NOMO-1 (cell line): ENCODE measurements at regions not wholly inside any gene's neighbourhood (a gene's known extent, or its start where the extent isn't known, plus 50 kb on each side); places are given as distances from the start of the nearest gene placed in this dataset.
"Not testable (repeated sequence)": the region's sequence is repeated elsewhere in the genome, so short reads cannot be mapped to it uniquely, and the experiment has no call there.

Source experiments
- DNase-seq, 2 experiments: peaks; one replicate each; lab custom pipeline; 2025; ENCODE audit not compliant: unreplicated experiment in 2 of 2; lab: John Stamatoyannopoulos, UW

GRCh38 chr9:71514344-71514975 is 253.9 kb downstream of the CEMIP2 start:
- DNase-seq = no peak

GRCh38 chr9:71509054-71509453 is 259.3 kb downstream of the CEMIP2 start:
- DNase-seq = no peak

- not testable (repeated sequence) for DNase-seq
These were observed 260.2 kb downstream of the CEMIP2 start for GRCh38 chr9:71508141-71508540.

GRCh38 chr9:71506821-71507220 is 261.5 kb downstream of the CEMIP2 start:
- DNase-seq = no peak

- DNase-seq = no peak
These were observed 263.7 kb downstream of the CEMIP2 start for GRCh38 chr9:71504636-71505035.

GRCh38 chr9:71498691-71499090 is 269.6 kb downstream of the CEMIP2 start:
- no peak for DNase-seq

GRCh38 chr9:71490810-71491209 is 277.5 kb downstream of the CEMIP2 start:
- DNase-seq = no peak

- no peak for DNase-seq
These were observed 281.3 kb downstream of the CEMIP2 start for GRCh38 chr9:71487061-71487460.

GRCh38 chr9:71485326-71485725 is 283.0 kb downstream of the CEMIP2 start:
- no peak for DNase-seq

- DNase-seq = no peak
These were observed 284.9 kb downstream of the CEMIP2 start for GRCh38 chr9:71483436-71483835.

- DNase-seq = no peak
These were observed 288.7 kb downstream of the CEMIP2 start for GRCh38 chr9:71479621-71480020.

GRCh38 chr9:71472400-71472799 is 295.9 kb downstream of the CEMIP2 start:
- no peak for DNase-seq

- DNase-seq = no peak
These were observed 302.9 kb downstream of the CEMIP2 start for GRCh38 chr9:71465392-71465791.

GRCh38 chr9:71459082-71459481 is 309.2 kb downstream of the CEMIP2 start:
- DNase-seq = no peak

- no peak for DNase-seq
These were observed 321.6 kb downstream of the CEMIP2 start for GRCh38 chr9:71446473-71447411.

- no peak for DNase-seq
These were observed 322.2 kb downstream of the CEMIP2 start for GRCh38 chr9:71446106-71446472.

- DNase-seq = no peak
These were observed 321.5 kb upstream of the TRPM3 start for GRCh38 chr9:71442937-71443336.

- DNase-seq = no peak
These were observed 319.8 kb upstream of the TRPM3 start for GRCh38 chr9:71441266-71441665.

GRCh38 chr9:71431931-71432330 is 310.5 kb upstream of the TRPM3 start:
- DNase-seq = no peak

- not testable (repeated sequence) for DNase-seq
These were observed 285.9 kb upstream of the TRPM3 start for GRCh38 chr9:71407341-71407740.

- no peak for DNase-seq
These were observed 281.7 kb upstream of the TRPM3 start for GRCh38 chr9:71403106-71403505.

GRCh38 chr9:71393005-71393404 is 271.6 kb upstream of the TRPM3 start:
- no peak for DNase-seq
